AG04450 (cell line): ENCODE measurements at regions not wholly inside any gene's neighbourhood (a gene's known extent, or its start where the extent isn't known, plus 50 kb on each side); places are given as distances from the start of the nearest gene placed in this dataset.
A peak's percentile ranks its signal among the peaks of the same experiment; 100 is the strongest.

ENCODE experiments used
- CTCF ChIA-PET: fragments of 300-600, 350-600 bp; formaldehyde crosslinking; extraction: SDS; loops from one replicate; lab custom pipeline; 2022; ENCODE audit warnings: antibody characterized with exemption, inconsistent platforms; lab: Charles Lee
- POLR2A ChIA-PET: fragments of 350-600 bp; formaldehyde crosslinking; extraction: SDS; loops from one replicate; lab custom pipeline; 2021; ENCODE audit warnings: antibody characterized with exemption, inconsistent platforms; lab: Yijun Ruan, JAX
- DNase-seq: peaks from one replicate; pipeline ENCODE4 v3.0.0-alpha.2; 2011; ENCODE audit warnings: low read depth, low spot score
- H3K27ac ChIP-seq: one replicate; pipeline ENCODE4 v1.5.1; 2012; ENCODE audit warnings: low read depth, low read length, control low read depth
- H3K27me3 ChIP-seq: one replicate; pipeline ENCODE4 v1.6.0; 2012; ENCODE audit warnings: low read length; ENCODE audit not compliant: control insufficient read depth, insufficient read depth
- H3K4me3 ChIP-seq: 2 replicates; pipeline ENCODE4 v1.5.1; 2011; ENCODE audit warnings: mild to moderate bottlenecking, low read depth, low read length, control low read depth
- H3K9me3 ChIP-seq: 2 replicates; pipeline ENCODE4 v1.5.1; 2012; ENCODE audit warnings: low read length; ENCODE audit not compliant: control insufficient read depth, insufficient read depth
- TF ChIP-seq, protein P1 (sequence below): IDR thresholded peaks from 2 replicates; pipeline ENCODE4 v1.5.1; 2011; ENCODE audit warnings: low read depth, low read length, control low read depth, inconsistent platforms

DNA sequence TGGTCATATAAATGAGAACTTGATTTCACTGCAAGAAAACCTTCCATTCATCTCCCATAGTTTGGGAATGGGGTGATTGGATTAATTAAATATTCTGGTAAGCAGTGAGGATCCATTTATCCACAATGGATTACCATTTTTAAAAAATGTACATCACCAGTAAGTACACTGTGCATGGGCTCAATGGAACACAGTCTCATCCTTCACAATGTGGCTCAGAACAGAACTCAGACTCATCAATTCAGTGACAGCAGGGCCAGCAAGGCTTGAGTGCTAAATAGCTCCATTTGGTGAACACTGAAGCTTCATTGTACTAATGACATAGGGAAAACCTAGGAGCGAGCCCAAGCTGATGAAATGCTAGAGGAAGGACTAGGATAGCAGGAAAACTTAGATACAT is 223.8 kb downstream of the CMPK2 start:
- H3K9me3 ChIP-seq: no peaks in the 10 kb centered on the region
- POLR2A ChIA-PET: no interaction called here
- TF ChIP-seq, protein P1, sequence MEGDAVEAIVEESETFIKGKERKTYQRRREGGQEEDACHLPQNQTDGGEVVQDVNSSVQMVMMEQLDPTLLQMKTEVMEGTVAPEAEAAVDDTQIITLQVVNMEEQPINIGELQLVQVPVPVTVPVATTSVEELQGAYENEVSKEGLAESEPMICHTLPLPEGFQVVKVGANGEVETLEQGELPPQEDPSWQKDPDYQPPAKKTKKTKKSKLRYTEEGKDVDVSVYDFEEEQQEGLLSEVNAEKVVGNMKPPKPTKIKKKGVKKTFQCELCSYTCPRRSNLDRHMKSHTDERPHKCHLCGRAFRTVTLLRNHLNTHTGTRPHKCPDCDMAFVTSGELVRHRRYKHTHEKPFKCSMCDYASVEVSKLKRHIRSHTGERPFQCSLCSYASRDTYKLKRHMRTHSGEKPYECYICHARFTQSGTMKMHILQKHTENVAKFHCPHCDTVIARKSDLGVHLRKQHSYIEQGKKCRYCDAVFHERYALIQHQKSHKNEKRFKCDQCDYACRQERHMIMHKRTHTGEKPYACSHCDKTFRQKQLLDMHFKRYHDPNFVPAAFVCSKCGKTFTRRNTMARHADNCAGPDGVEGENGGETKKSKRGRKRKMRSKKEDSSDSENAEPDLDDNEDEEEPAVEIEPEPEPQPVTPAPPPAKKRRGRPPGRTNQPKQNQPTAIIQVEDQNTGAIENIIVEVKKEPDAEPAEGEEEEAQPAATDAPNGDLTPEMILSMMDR: no peak
- no peak overlapping the region for H3K4me3 ChIP-seq
- no peak for DNase-seq
- no peak overlapping the region for H3K27ac ChIP-seq
- CTCF ChIA-PET: no interaction called here
- H3K27me3 ChIP-seq: no peaks in the 10 kb centered on the region

DNA sequence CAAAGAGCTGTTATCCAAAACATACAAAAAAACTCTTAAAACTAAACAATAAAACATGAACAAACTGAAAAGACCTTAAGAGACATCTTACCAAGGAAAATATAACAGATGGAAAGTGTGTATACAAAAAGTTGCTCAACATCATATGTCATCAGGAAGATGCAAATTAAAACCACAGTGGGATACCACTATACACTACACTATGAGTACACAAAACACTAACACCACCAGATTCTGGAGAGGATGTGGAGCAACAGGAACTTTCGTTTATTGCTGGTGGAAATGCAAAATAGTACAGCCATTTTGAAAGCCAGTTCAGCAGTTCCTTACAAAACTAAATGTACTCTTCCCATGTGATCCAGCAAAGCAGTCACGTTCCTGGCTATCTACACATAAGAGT is 221.4 kb downstream of the CMPK2 start:
- ChIA-PET CTCF (no interaction called here), POLR2A (no interaction called here)
- H3K27me3 ChIP-seq: no peaks in the 10 kb centered on the region
- no peaks in the 10 kb centered on the region for H3K9me3 ChIP-seq
- no peak overlapping the region for H3K4me3 ChIP-seq
- H3K27ac ChIP-seq: no peak overlapping the region
- peak; percentile 33 for DNase-seq
- TF ChIP-seq, protein P1: no peak

DNA sequence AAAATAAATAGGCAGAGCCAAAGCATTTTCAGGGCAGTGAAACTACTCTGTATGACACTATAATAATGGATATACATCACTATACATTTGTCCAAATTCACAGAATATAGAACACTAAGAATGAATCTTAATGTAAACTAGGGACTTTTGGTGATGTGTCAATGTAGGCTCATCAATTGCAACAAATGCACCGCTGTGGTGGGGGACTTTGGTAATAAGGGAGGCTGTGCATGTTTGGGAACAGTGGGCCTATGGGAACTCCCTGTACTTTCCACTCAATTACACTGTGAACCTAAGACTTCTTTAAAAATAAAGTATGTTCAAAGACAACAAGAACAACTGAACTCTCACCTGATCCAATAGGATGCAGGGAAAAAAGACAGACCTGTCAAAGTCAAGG is 220.7 kb downstream of the CMPK2 start:
- DNase-seq: no peak
- Histone ChIP-seq H3K4me3 (no peak overlapping the region), H3K27me3 (no peaks in the 10 kb centered on the region), H3K9me3 (no peaks in the 10 kb centered on the region), H3K27ac (no peak overlapping the region)
- TF ChIP-seq, protein P1: no peak
- ChIA-PET CTCF (no interaction called here), POLR2A (no interaction called here)

DNA sequence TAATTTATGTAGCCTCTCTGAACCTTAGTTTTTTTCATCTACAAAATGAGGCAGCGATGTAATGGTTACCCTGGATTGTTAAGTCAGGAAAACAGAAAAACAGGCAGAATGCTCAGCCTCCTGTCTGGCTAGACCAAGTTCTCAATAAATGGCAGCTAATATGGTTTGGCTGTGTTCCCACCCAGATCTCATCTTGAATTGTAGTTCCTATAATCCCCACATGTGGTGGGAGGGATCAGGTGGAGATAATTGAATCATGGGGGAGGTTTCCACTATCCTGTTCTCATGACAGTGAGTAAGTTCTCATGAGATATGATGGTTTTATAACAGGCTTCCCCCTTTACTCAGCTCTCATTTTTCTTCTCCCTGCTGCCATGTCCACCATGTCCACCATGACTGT is 220.0 kb downstream of the CMPK2 start:
- H3K9me3 ChIP-seq: no peaks in the 10 kb centered on the region
- H3K4me3 ChIP-seq: no peak overlapping the region
- POLR2A ChIA-PET: no interaction called here
- CTCF ChIA-PET: no interaction called here
- DNase-seq: no peak
- TF ChIP-seq, protein P1: no peak
- no peak overlapping the region for H3K27ac ChIP-seq
- no peaks in the 10 kb centered on the region for H3K27me3 ChIP-seq

DNA sequence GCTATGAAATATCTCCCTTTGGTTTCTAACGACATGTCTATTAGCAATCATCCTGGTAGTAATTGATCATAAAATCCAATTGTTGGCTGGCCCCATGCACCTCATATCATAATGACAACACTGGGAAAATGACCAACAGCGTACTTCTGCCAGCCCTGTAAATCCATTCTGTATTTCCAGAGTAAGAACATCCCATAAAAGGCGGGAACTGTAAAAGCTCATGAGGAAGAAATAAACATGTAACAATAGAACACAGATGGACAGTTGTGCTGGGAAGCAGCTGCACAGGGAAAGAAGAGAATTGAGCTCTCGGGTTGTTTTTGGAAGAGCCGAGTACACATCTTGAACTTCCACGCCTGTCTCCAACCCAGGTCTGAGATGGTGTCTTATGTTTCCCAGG is 218.7 kb downstream of the CMPK2 start:
- TF ChIP-seq, protein P1: no peak
- Histone ChIP-seq H3K27ac (no peak overlapping the region), H3K4me3 (no peak overlapping the region), H3K9me3 (no peaks in the 10 kb centered on the region), H3K27me3 (no peaks in the 10 kb centered on the region)
- ChIA-PET POLR2A (no interaction called here), CTCF (no interaction called here)
- no peak for DNase-seq
